HepG2 (cell line): ENCODE measurements at regions not wholly inside any gene's neighbourhood (a gene's known extent, or its start where the extent isn't known, plus 50 kb on each side); places are given as distances from the start of the nearest gene placed in this dataset.
A peak's percentile ranks its signal among the peaks of the same experiment; 100 is the strongest.

Source experiments
- ATAC-seq: fragments of 200-7000 bp; cut with Tn5 transposase; 3 replicates; pipeline ENCODE4 v1.9.1; 2020; ENCODE audit warnings: mild to moderate bottlenecking, moderate library complexity
- BruUV-seq: library from RNA; stranded (reverse); fragments of 400-500 nt; replicated peaks from 2 replicates; lab custom pipeline; 2021; lab: Mats Ljungman, UMichigan
- CTCF ChIA-PET: fragments of 300-600 bp; formaldehyde crosslinking; extraction: SDS; loops from one replicate; lab custom pipeline; 2021; ENCODE audit warnings: low total read pairs, inconsistent platforms, low intra/inter-chr PET ratio; lab: Yijun Ruan, JAX
- POLR2A ChIA-PET: fragments of 350-600 bp; sonication (Branson Sonifier 250); formaldehyde crosslinking; loops from one replicate; lab custom pipeline; 2020; ENCODE audit warnings: antibody characterized with exemption, inconsistent platforms; lab: Yijun Ruan, JAX
- DNase-seq: peaks from one replicate; pipeline ENCODE4 v3.0.0-alpha.2; 2015; ENCODE audit warnings: low spot score
- FAIRE-seq: peaks from 3 replicates; lab custom pipeline; 2011; peaks lifted over from hg19 to GRCh38; lab: Jason Lieb, UNC
- H2AFZ ChIP-seq: one replicate; pipeline ENCODE4 v1.6.1; 2011; ENCODE audit warnings: low read length, inconsistent platforms
- H3K27ac ChIP-seq: fragments of 300-600 bp; 3 replicates; pipeline ENCODE4 v1.8.0; 2011; ENCODE audit warnings: mixed run types, mild to moderate bottlenecking, mixed read lengths, low read length, inconsistent platforms; ENCODE audit not compliant: insufficient read depth; ENCODE audit errors: extremely low read length
- H3K27me3 ChIP-seq, 2 experiments: fragments of 200-600 bp in 1 of 2; 2 replicates in 1 of 2; 3 replicates in 1 of 2; pipeline versions ENCODE4 v1.6.0 to v1.8.0; 2011; ENCODE audit warnings: low read length in 2 of 2, mild to moderate bottlenecking in 2 of 2, moderate library complexity in 2 of 2, inconsistent platforms in 1 of 2; ENCODE audit not compliant: insufficient read depth in 2 of 2, control insufficient read depth in 1 of 2
- H3K36me3 ChIP-seq, 2 experiments: fragments of 200-600 bp in 1 of 2; replicated peaks in 1 of 2; 2 replicates in 1 of 2; 3 replicates in 1 of 2; pipeline versions ENCODE4 v1.5.1 to v1.8.0; 2011; ENCODE audit warnings: low read length in 2 of 2, inconsistent platforms in 1 of 2; ENCODE audit not compliant: insufficient read depth in 2 of 2, control insufficient read depth in 1 of 2
- H3K4me1 ChIP-seq: 2 replicates; pipeline ENCODE4 v1.5.1; 2012; ENCODE audit warnings: low read length, inconsistent platforms; ENCODE audit not compliant: insufficient read depth
- H3K4me2 ChIP-seq: 2 replicates; pipeline ENCODE4 v1.6.0; 2011; ENCODE audit warnings: low read depth, low read length, inconsistent platforms
- H3K4me3 ChIP-seq, 3 experiments: fragments of 200-600 bp in 1 of 3; sonication (generic), shearing (Covaris generic) in 1 of 3; replicated peaks in 1 of 3; 2 replicates each; pipeline ENCODE4 v1.5.1; 2011 to 2016; ENCODE audit warnings: low read length in 3 of 3, inconsistent platforms in 2 of 3, low read depth in 2 of 3, mild to moderate bottlenecking in 2 of 3, control low read depth in 1 of 3, mixed read lengths in 1 of 3; ENCODE audit not compliant: insufficient read depth in 1 of 3
- H3K79me2 ChIP-seq: one replicate; pipeline ENCODE4 v1.6.1; 2011; ENCODE audit warnings: low read length, inconsistent platforms; ENCODE audit not compliant: insufficient read depth
- H3K9ac ChIP-seq: 2 replicates; pipeline ENCODE4 v1.6.0; 2011; ENCODE audit warnings: mild to moderate bottlenecking, low read depth, low read length, inconsistent platforms; ENCODE audit not compliant: insufficient read depth
- H3K9me3 ChIP-seq: 2 replicates; pipeline ENCODE4 v1.5.1; 2012; ENCODE audit warnings: mild to moderate bottlenecking, low read length
- H4K20me1 ChIP-seq: 2 replicates; pipeline ENCODE4 v1.6.0; 2011; ENCODE audit warnings: inconsistent platforms, mild to moderate bottlenecking, low read length, moderate library complexity; ENCODE audit not compliant: insufficient read depth
- CREM ChIP-seq, 2 experiments: sonication (generic) in 1 of 2; formaldehyde crosslinking in 1 of 2; IDR thresholded peaks; 2 replicates each; pipeline versions ENCODE4 v1.4.0 to v1.6.1; 2016 to 2020; ENCODE audit warnings: antibody characterized with exemption in 1 of 2, mild to moderate bottlenecking in 1 of 2, missing genetic modification reagents in 1 of 2
- DMAP1 ChIP-seq: IDR thresholded peaks from 2 replicates; pipeline ENCODE4 v1.6.1; 2016
- DNMT1 ChIP-seq: sonication (generic); formaldehyde crosslinking; IDR thresholded peaks from 2 replicates; pipeline ENCODE4 v1.5.1; 2020; ENCODE audit warnings: mild to moderate bottlenecking, missing genetic modification reagents
- E2F1 ChIP-seq: sonication (generic); formaldehyde crosslinking; IDR thresholded peaks from 2 replicates; pipeline ENCODE4 v1.5.0; 2020; ENCODE audit warnings: missing genetic modification reagents
- KLF15 ChIP-seq: sonication (generic); formaldehyde crosslinking; IDR thresholded peaks from 2 replicates; pipeline ENCODE4 v1.8.1; 2023; ENCODE audit warnings: borderline replicate concordance, mild to moderate bottlenecking, inconsistent platforms, missing genetic modification reagents, mixed read lengths
- MAFF ChIP-seq: IDR thresholded peaks from 2 replicates; pipeline ENCODE4 v1.6.1; 2011; ENCODE audit warnings: low read depth, low read length, improper control_type of control experiment
- MAFK ChIP-seq, 2 experiments: IDR thresholded peaks in 1 of 2; conservative IDR thresholded peaks in 1 of 2; 2 replicates each; pipeline ENCODE4 v1.6.1; 2011; ENCODE audit warnings: improper control_type of control experiment in 2 of 2, low read length in 2 of 2
- NFE2 ChIP-seq: sonication (generic); formaldehyde crosslinking; IDR thresholded peaks from 2 replicates; pipeline ENCODE4 v1.4.0; 2020; ENCODE audit warnings: missing genetic modification reagents
- PAXIP1 ChIP-seq: sonication (generic); formaldehyde crosslinking; conservative IDR thresholded peaks from 2 replicates; pipeline ENCODE4 v1.4.0; 2020; ENCODE audit warnings: mild to moderate bottlenecking, missing genetic modification reagents, moderate library complexity
- PBX3 ChIP-seq: sonication (generic); formaldehyde crosslinking; IDR thresholded peaks from 2 replicates; pipeline ENCODE4 v1.8.1; 2023; ENCODE audit warnings: missing genetic modification reagents, inconsistent platforms, borderline replicate concordance
- SP2 ChIP-seq: sonication (generic); formaldehyde crosslinking; IDR thresholded peaks from 2 replicates; pipeline ENCODE4 v1.5.1; 2020; ENCODE audit warnings: mild to moderate bottlenecking, missing genetic modification reagents
- ZNF709 ChIP-seq: sonication (generic); formaldehyde crosslinking; IDR thresholded peaks from 2 replicates; pipeline ENCODE4 v1.5.0; 2020; ENCODE audit warnings: mild to moderate bottlenecking, missing genetic modification reagents
- ZNF816 ChIP-seq: sonication (generic); formaldehyde crosslinking; IDR thresholded peaks from 2 replicates; pipeline ENCODE4 v1.8.0; 2022; ENCODE audit warnings: missing genetic modification reagents, mild to moderate bottlenecking, borderline replicate concordance
- WGBS: methylation state at CpG from one replicate; pipeline ENCODE4 v1.1.6; 2017; ENCODE audit warnings: low lambda C conversion rate; 5-methylcytosine and 5-hydroxymethylcytosine counted together
- in situ Hi-C: cut with HindIII; loops from 2 replicates; pipeline ENCODE4 v1.10.0; 2017; ENCODE audit warnings: low pct_unique_long_range_greater_than_20kb; ENCODE audit not compliant: extremely low pct_ligation_motif_present
- intact Hi-C: fragments of 100-400 bp; cut with micrococcal nuclease; formaldehyde crosslinking; loops from one replicate; pipeline ENCODE4 v1.10.0; 2022; ENCODE audit not compliant: unreplicated experiment

GRCh38 chr16:64826374-64826773 lies 295.5 kb downstream of the CDH11 start:
- Histone ChIP-seq H3K36me3 (no peaks in the 10 kb centered on the region; a peak in 1 of 5 replicates), H3K4me3 (no peak overlapping the region), H3K9ac (no peak overlapping the region), H3K27ac (no peak overlapping the region), H2AFZ (no peak overlapping the region), H3K4me2 (no peak overlapping the region), H3K27me3 (no peaks in the 10 kb centered on the region), H4K20me1 (no peaks in the 10 kb centered on the region), H3K4me1 (no peaks in the 10 kb centered on the region), H3K9me3 (peaks cover 93% of the 10 kb centered on the region), H3K79me2 (no peaks in the 10 kb centered on the region)
- no peak for ATAC-seq
- ChIA-PET CTCF (no interaction called here), POLR2A (no interaction called here)
- intact Hi-C loops (no loop called here), in situ Hi-C loops (no loop called here)
- no peak for FAIRE-seq
- 27% methylated on average over 2 of the region's 2 CpGs for WGBS
- no peak for DNase-seq
- BruUV-seq = no TSS peak
- TF ChIP-seq MAFK (conservative IDR thresholded peaks at IDR 0.05 in 1 of 2, IDR thresholded peaks at IDR 0.05 in 1 of 2; ENCODE audit: low read length in 2 of 2) = peak in 1 of 2 experiments; percentile 32; a peak in 2 of 4 replicates
- 0 out of 2 replicates have a peak, but pooled peaks have one; percentile 32 for TF ChIP-seq MAFF
- TF ChIP-seq DMAP1 (CRISPR knock-in tag) = no peak

GRCh38 chr16:64823481-64824075 lies 298.3 kb downstream of the CDH11 start:
- ATAC-seq (no peak), DNase-seq (no peak), FAIRE-seq (no peak)
- H3K27ac ChIP-seq = no peak overlapping the region
- no peak overlapping the region for H3K4me2 ChIP-seq
- POLR2A ChIA-PET = no interaction called here
- no peaks in the 10 kb centered on the region for H3K27me3 ChIP-seq
- H3K9ac ChIP-seq = no peak overlapping the region
- no peak overlapping the region for H2AFZ ChIP-seq
- in situ Hi-C loops = no loop called here
- 6% methylated on average over 2 of the region's 2 CpGs for WGBS
- CTCF ChIA-PET = no interaction called here
- H3K4me1 ChIP-seq = no peaks in the 10 kb centered on the region
- no peaks in the 10 kb centered on the region for H4K20me1 ChIP-seq
- intact Hi-C loops = no loop called here
- H3K36me3 ChIP-seq = no peaks in the 10 kb centered on the region; a peak in 1 of 5 replicates
- no peak overlapping the region for H3K4me3 ChIP-seq
- H3K79me2 ChIP-seq = no peaks in the 10 kb centered on the region
- peaks cover 94% of the 10 kb centered on the region for H3K9me3 ChIP-seq
- BruUV-seq = no TSS peak
- TF ChIP-seq ZNF816 (CRISPR knock-in tag) (no peak), SP2 (CRISPR knock-in tag) (no peak), PAXIP1 (CRISPR knock-in tag) (no peak), PBX3 (no peak), ZNF709 (CRISPR knock-in tag) (no peak), NFE2 (CRISPR knock-in tag) (no peak), DNMT1 (CRISPR knock-in tag) (no peak), KLF15 (CRISPR knock-in tag) (no peak), CREM (IDR thresholded peaks at IDR 0.05) (no peak), CREM (CRISPR knock-in tag; IDR thresholded peaks at IDR 0.05) (no peak), E2F1 (no peak)
